Stimulated activated naive CD8-positive, alpha-beta T cell treated with anti-CD3 and anti-CD28 coated beads, Interleukin-15, Interleukin-2, amounts not matched to agents 100 ng/mL and 50 ng/mL, for 24 hours (primary cell): ENCODE measurements at regions not wholly inside any gene's neighbourhood (a gene's known extent, or its start where the extent isn't known, plus 50 kb on each side); places are given as distances from the start of the nearest gene placed in this dataset.

ENCODE experiments used
- H3K27ac Mint-ChIP-seq: one replicate; pipeline ENCODE4 v1.8.0; 2021; ENCODE audit warnings: mild to moderate bottlenecking, mixed read lengths
- H3K27me3 Mint-ChIP-seq: one replicate; pipeline ENCODE4 v1.8.0; 2021; ENCODE audit warnings: mixed read lengths
- H3K36me3 Mint-ChIP-seq: one replicate; pipeline ENCODE4 v1.8.0; 2021; ENCODE audit warnings: low read depth, mixed read lengths
- H3K4me1 Mint-ChIP-seq: one replicate; pipeline ENCODE4 v1.8.0; 2021; ENCODE audit warnings: low read depth, mixed read lengths
- H3K4me3 Mint-ChIP-seq: one replicate; pipeline ENCODE4 v1.8.0; 2021; ENCODE audit warnings: mild to moderate bottlenecking, mixed read lengths
- H3K9me3 Mint-ChIP-seq: one replicate; pipeline ENCODE4 v1.8.0; 2021; ENCODE audit warnings: mixed read lengths

- Mint-ChIP-seq H3K4me1 (no peaks in the 10 kb centered on the region), H3K4me3 (no peak overlapping the region), H3K9me3 (peaks cover 16% of the 10 kb centered on the region), H3K27ac (no peak overlapping the region), H3K36me3 (no peaks in the 10 kb centered on the region), H3K27me3 (no peaks in the 10 kb centered on the region)
These were observed 1331.1 kb upstream of the ADGRL3 start for GRCh38 chr4:59869056-59869455.

- Mint-ChIP-seq H3K27me3 (no peaks in the 10 kb centered on the region), H3K4me3 (no peak overlapping the region), H3K4me1 (no peaks in the 10 kb centered on the region), H3K27ac (no peak overlapping the region), H3K9me3 (peaks cover 16% of the 10 kb centered on the region), H3K36me3 (no peaks in the 10 kb centered on the region)
These were observed 1330.6 kb upstream of the ADGRL3 start for GRCh38 chr4:59869559-59869958.

GRCh38 chr4:59881632-59882031 lies 1318.5 kb upstream of the ADGRL3 start:
- Mint-ChIP-seq H3K36me3 (no peaks in the 10 kb centered on the region), H3K4me1 (no peaks in the 10 kb centered on the region), H3K27ac (no peak overlapping the region), H3K27me3 (no peaks in the 10 kb centered on the region), H3K9me3 (peaks cover 4% of the 10 kb centered on the region), H3K4me3 (no peak overlapping the region)

- H3K9me3 Mint-ChIP-seq = peaks cover 4% of the 10 kb centered on the region
- no peaks in the 10 kb centered on the region for H3K27me3 Mint-ChIP-seq
- no peaks in the 10 kb centered on the region for H3K36me3 Mint-ChIP-seq
- no peak overlapping the region for H3K27ac Mint-ChIP-seq
- H3K4me1 Mint-ChIP-seq = no peaks in the 10 kb centered on the region
- H3K4me3 Mint-ChIP-seq = no peak overlapping the region
These were observed 1295.8 kb upstream of the ADGRL3 start for GRCh38 chr4:59904331-59904730.

GRCh38 chr4:59920416-59920815 lies 1279.7 kb upstream of the ADGRL3 start:
- Mint-ChIP-seq H3K27ac (no peak overlapping the region), H3K4me3 (no peak overlapping the region), H3K4me1 (no peaks in the 10 kb centered on the region), H3K36me3 (no peaks in the 10 kb centered on the region), H3K27me3 (no peaks in the 10 kb centered on the region), H3K9me3 (peaks cover 7% of the 10 kb centered on the region)

DNA sequence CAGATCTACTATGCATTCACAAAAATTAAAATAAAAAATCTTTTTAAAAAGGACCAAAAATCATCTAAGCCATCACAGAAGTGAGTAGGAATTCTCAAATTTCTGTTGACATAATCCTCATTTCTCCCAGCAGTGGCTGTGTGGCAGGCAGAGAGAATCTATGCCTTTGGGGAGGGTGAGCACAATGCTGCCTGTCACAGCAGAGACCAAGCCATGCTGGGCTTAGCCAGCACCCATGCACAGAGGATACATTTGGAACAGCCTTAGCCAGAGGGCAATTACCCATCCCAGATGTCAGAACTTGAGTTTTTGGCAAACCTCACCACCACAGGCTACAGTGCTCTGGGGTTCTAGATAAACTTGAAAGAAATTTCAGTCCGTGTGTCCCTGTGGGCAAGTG lies 1274.8 kb upstream of the ADGRL3 start:
- no peaks in the 10 kb centered on the region for H3K36me3 Mint-ChIP-seq
- no peaks in the 10 kb centered on the region for H3K27me3 Mint-ChIP-seq
- H3K4me1 Mint-ChIP-seq = no peaks in the 10 kb centered on the region
- no peak overlapping the region for H3K27ac Mint-ChIP-seq
- no peak overlapping the region for H3K4me3 Mint-ChIP-seq
- peaks cover 26% of the 10 kb centered on the region for H3K9me3 Mint-ChIP-seq

GRCh38 chr4:59936566-59936965 lies 1263.6 kb upstream of the ADGRL3 start:
- peaks cover 13% of the 10 kb centered on the region for H3K9me3 Mint-ChIP-seq
- H3K27ac Mint-ChIP-seq = no peak overlapping the region
- H3K27me3 Mint-ChIP-seq = no peaks in the 10 kb centered on the region
- no peak overlapping the region for H3K4me3 Mint-ChIP-seq
- H3K36me3 Mint-ChIP-seq = no peaks in the 10 kb centered on the region
- H3K4me1 Mint-ChIP-seq = no peaks in the 10 kb centered on the region

DNA sequence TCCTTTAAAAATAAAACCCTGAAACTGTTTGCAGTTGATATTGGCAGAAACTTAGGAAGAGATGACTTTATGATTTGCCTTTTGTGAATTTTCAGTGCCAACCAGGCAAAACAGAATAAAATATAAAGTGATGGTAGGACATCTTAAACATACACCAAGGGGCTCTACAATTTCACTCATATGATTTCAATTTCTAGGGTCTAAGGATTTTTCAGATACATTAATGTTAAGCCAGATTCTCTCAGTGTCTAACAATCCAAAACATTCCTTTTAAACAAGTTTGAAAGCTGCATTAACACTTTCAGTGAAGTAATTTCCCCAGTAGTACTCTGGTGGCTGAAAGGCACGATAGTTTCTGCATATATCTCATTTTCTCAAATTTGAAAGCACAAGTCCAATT lies 1262.0 kb upstream of the ADGRL3 start:
- H3K4me3 Mint-ChIP-seq = no peak overlapping the region
- H3K9me3 Mint-ChIP-seq = peaks cover 13% of the 10 kb centered on the region
- no peaks in the 10 kb centered on the region for H3K4me1 Mint-ChIP-seq
- H3K36me3 Mint-ChIP-seq = no peaks in the 10 kb centered on the region
- no peaks in the 10 kb centered on the region for H3K27me3 Mint-ChIP-seq
- no peak overlapping the region for H3K27ac Mint-ChIP-seq

DNA sequence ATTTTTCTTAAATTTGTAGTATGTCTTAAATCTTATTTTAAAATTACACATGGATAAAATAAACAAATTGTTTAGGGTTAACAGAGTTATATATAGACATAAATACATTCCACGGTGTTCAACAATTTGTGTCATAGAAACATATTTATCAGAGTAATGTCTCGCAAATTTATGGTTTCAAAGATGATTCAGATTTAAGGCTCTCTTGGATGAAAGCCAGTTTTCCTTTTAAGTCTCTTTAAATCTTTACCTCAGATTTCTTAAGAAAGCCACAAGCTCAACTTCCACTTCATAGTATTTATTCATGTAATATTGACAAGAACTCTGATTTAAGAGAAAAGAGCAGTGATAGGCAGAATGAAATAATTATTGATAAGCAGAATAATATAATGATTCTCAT lies 1254.8 kb upstream of the ADGRL3 start:
- Mint-ChIP-seq H3K9me3 (peaks cover 28% of the 10 kb centered on the region), H3K27me3 (no peaks in the 10 kb centered on the region), H3K4me3 (no peak overlapping the region), H3K27ac (no peak overlapping the region), H3K36me3 (no peaks in the 10 kb centered on the region), H3K4me1 (no peaks in the 10 kb centered on the region)

DNA sequence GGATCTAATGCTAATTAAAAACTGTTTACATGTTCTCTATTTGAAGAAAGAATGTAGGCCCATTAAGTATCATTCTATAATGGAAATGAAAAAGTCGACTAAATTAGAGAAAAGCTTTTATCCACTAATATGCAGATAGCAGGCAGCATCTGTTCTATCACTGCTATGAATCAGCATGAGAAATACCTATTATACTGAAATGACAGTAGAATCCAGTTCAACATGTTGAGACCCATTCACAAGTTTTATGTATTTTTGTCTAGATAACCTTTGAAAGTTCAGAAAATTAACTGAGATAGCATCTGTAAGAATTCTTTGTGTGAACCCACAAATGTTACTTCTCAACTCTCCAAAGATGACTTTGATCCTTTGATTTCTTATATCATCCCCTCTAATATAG lies 1254.4 kb upstream of the ADGRL3 start:
- Mint-ChIP-seq H3K9me3 (peaks cover 32% of the 10 kb centered on the region), H3K4me1 (no peaks in the 10 kb centered on the region), H3K27me3 (no peaks in the 10 kb centered on the region), H3K36me3 (no peaks in the 10 kb centered on the region), H3K4me3 (no peak overlapping the region), H3K27ac (no peak overlapping the region)

- Mint-ChIP-seq H3K9me3 (peaks cover 4% of the 10 kb centered on the region), H3K4me3 (no peak overlapping the region), H3K27ac (no peak overlapping the region), H3K27me3 (no peaks in the 10 kb centered on the region), H3K36me3 (no peaks in the 10 kb centered on the region), H3K4me1 (no peaks in the 10 kb centered on the region)
These were observed 1243.8 kb upstream of the ADGRL3 start for GRCh38 chr4:59956366-59956765.

- no peak overlapping the region for H3K27ac Mint-ChIP-seq
- H3K36me3 Mint-ChIP-seq = no peaks in the 10 kb centered on the region
These were observed 1240.0 kb upstream of the ADGRL3 start for GRCh38 chr4:59960143-59960542.

GRCh38 chr4:59966758-59967157 lies 1233.4 kb upstream of the ADGRL3 start:
- Mint-ChIP-seq H3K4me3 (no peak overlapping the region), H3K27ac (no peak overlapping the region), H3K27me3 (no peaks in the 10 kb centered on the region), H3K9me3 (no peaks in the 10 kb centered on the region), H3K36me3 (no peaks in the 10 kb centered on the region), H3K4me1 (no peaks in the 10 kb centered on the region)

More at GRCh38 chr4:59960143-59960542, 1240.0 kb upstream of the ADGRL3 start:
- no peaks in the 10 kb centered on the region for H3K9me3 Mint-ChIP-seq
- no peak overlapping the region for H3K4me3 Mint-ChIP-seq
- H3K4me1 Mint-ChIP-seq = no peaks in the 10 kb centered on the region
- no peaks in the 10 kb centered on the region for H3K27me3 Mint-ChIP-seq

DNA sequence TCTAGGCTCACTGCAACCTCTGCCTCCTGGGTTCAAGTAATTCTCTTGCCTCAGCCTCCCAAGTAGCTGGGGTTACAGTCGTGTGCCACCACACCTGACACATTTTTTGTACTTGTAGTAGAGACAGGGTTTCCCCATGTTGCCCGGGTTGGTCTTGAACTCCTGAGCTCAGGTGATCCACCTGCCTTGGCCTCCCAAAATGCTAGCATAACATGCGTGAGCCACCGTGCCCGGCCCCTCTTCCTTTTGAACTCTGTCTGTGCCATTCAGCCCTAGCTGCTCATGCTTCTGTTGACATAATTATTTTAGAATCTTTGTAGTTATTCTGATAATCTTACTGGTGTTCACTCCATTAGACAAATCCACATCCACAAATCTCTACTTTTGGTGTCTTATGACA lies 1231.3 kb upstream of the ADGRL3 start:
- Mint-ChIP-seq H3K4me1 (no peaks in the 10 kb centered on the region), H3K4me3 (no peak overlapping the region), H3K27ac (no peak overlapping the region), H3K36me3 (no peaks in the 10 kb centered on the region), H3K27me3 (no peaks in the 10 kb centered on the region), H3K9me3 (no peaks in the 10 kb centered on the region)

- no peaks in the 10 kb centered on the region for H3K4me1 Mint-ChIP-seq
- H3K36me3 Mint-ChIP-seq = no peaks in the 10 kb centered on the region
- H3K9me3 Mint-ChIP-seq = peaks cover 4% of the 10 kb centered on the region
- H3K4me3 Mint-ChIP-seq = no peak overlapping the region
- no peaks in the 10 kb centered on the region for H3K27me3 Mint-ChIP-seq
- H3K27ac Mint-ChIP-seq = no peak overlapping the region
These were observed 1230.2 kb upstream of the ADGRL3 start for GRCh38 chr4:59969909-59970308.

GRCh38 chr4:59971952-59972351 lies 1228.2 kb upstream of the ADGRL3 start:
- Mint-ChIP-seq H3K27me3 (no peaks in the 10 kb centered on the region), H3K4me1 (no peaks in the 10 kb centered on the region), H3K9me3 (peaks cover 4% of the 10 kb centered on the region), H3K27ac (no peak overlapping the region), H3K36me3 (no peaks in the 10 kb centered on the region), H3K4me3 (no peak overlapping the region)

DNA sequence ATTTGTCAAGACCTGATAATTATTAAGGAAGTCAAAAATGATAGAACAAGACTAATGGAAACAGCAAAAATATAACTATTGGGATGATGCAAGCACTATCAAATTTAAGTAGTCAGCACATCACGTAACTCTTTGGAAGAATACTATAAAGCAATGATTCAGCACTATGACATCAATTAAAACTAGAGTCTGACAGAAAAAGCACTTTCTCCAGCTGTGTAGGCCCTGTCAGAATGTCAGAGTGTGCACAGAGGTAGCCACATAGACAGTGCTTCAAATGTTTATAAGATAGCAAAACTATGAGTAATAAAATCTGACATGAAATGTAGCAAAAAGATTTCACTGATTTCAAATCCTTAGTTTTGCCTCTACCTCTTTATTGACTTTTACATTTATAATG lies 1226.6 kb upstream of the ADGRL3 start:
- H3K4me1 Mint-ChIP-seq = no peaks in the 10 kb centered on the region
- peaks cover 4% of the 10 kb centered on the region for H3K9me3 Mint-ChIP-seq
- H3K4me3 Mint-ChIP-seq = no peak overlapping the region
- no peaks in the 10 kb centered on the region for H3K36me3 Mint-ChIP-seq
- no peak overlapping the region for H3K27ac Mint-ChIP-seq
- no peaks in the 10 kb centered on the region for H3K27me3 Mint-ChIP-seq
